Kidney epithelial cell (primary cell): ENCODE measurements at regions not wholly inside any gene's neighbourhood (a gene's known extent, or its start where the extent isn't known, plus 50 kb on each side); places are given as distances from the start of the nearest gene placed in this dataset.

Experiments used
- DNase-seq: peaks from one replicate; pipeline ENCODE4 v3.0.0-alpha.2; 2010; ENCODE audit warnings: low read depth
- H3K27me3 ChIP-seq: 2 replicates; pipeline ENCODE4 v1.6.0; 2011; ENCODE audit warnings: low read length; ENCODE audit not compliant: control insufficient read depth, insufficient read depth
- H3K36me3 ChIP-seq: 2 replicates; pipeline ENCODE4 v1.5.1; 2011; ENCODE audit warnings: low read length; ENCODE audit not compliant: control insufficient read depth, insufficient read depth
- H3K4me3 ChIP-seq: 2 replicates; pipeline ENCODE4 v1.5.1; 2011; ENCODE audit warnings: low read depth, mild to moderate bottlenecking, control low read depth, low read length
- CTCF ChIP-seq: IDR thresholded peaks from 2 replicates; pipeline ENCODE4 v1.5.1; 2011; ENCODE audit warnings: mild to moderate bottlenecking, moderate library complexity, low read length, control low read depth, inconsistent platforms; ENCODE audit not compliant: insufficient read depth, poor library complexity, severe bottlenecking

GRCh38 chr11:29119707-29120618 is 896.9 kb downstream of the KCNA4 start:
- Histone ChIP-seq H3K36me3 (no peaks in the 10 kb centered on the region), H3K27me3 (no peaks in the 10 kb centered on the region), H3K4me3 (no peak overlapping the region)
- no peak for TF ChIP-seq CTCF
- peak; percentile 44 for DNase-seq

GRCh38 chr11:29119116-29119515 is 897.7 kb downstream of the KCNA4 start:
- Histone ChIP-seq H3K4me3 (no peak overlapping the region), H3K36me3 (no peaks in the 10 kb centered on the region), H3K27me3 (no peaks in the 10 kb centered on the region)
- no peak for DNase-seq
- TF ChIP-seq CTCF, result no peak

- Histone ChIP-seq H3K27me3 (no peaks in the 10 kb centered on the region), H3K4me3 (no peak overlapping the region), H3K36me3 (no peaks in the 10 kb centered on the region)
- TF ChIP-seq CTCF, result no peak
- no peak for DNase-seq
These were observed 915.9 kb downstream of the KCNA4 start for GRCh38 chr11:29100967-29101366.

GRCh38 chr11:29095821-29096220 is 921.0 kb downstream of the KCNA4 start:
- no peak for TF ChIP-seq CTCF
- DNase-seq, result no peak

GRCh38 chr11:29093416-29094120 is 923.3 kb downstream of the KCNA4 start:
- Histone ChIP-seq H3K36me3 (no peaks in the 10 kb centered on the region), H3K4me3 (no peak overlapping the region), H3K27me3 (no peaks in the 10 kb centered on the region)
- no peak for TF ChIP-seq CTCF
- DNase-seq, result no peak

More at GRCh38 chr11:29095821-29096220, 921.0 kb downstream of the KCNA4 start:
- no peaks in the 10 kb centered on the region for H3K27me3 ChIP-seq
- no peak overlapping the region for H3K4me3 ChIP-seq
- H3K36me3 ChIP-seq, result no peaks in the 10 kb centered on the region
